ENCODE measurements at regions not wholly inside any gene's neighbourhood (a gene's known extent, or its start where the extent isn't known, plus 50 kb on each side); places are given as distances from the start of the nearest gene placed in this dataset.

- Histone ChIP-seq H3K79me2 (ENCODE audit: low read length) (no peaks in the 10 kb centered on the region), H3K9me3 (ENCODE audit: insufficient read depth, low read length) (no peaks in the 10 kb centered on the region), H3K9ac (ENCODE audit: low read length) (no peak overlapping the region), H3K4me3 (ENCODE audit: low read length) (no peak overlapping the region), H4K20me1 (ENCODE audit: insufficient read depth, low read length) (no peaks in the 10 kb centered on the region), H3K27ac (ENCODE audit: low read length) (no peak overlapping the region), H3K27me3 (ENCODE audit: low read depth, low read length) (no peaks in the 10 kb centered on the region), H3K36me3 (replicated peaks; ENCODE audit: low read depth, low read length) (no peaks in the 10 kb centered on the region), H3K4me1 (ENCODE audit: low read length) (no peaks in the 10 kb centered on the region), H2AFZ (ENCODE audit: low read depth, low read length) (no peak overlapping the region), H3K4me2 (ENCODE audit: low read length) (no peak overlapping the region)
- no peak for TF ChIP-seq EZH2phosphoT487 (IDR thresholded peaks at IDR 0.05; ENCODE audit: low read depth)
- TF ChIP-seq, protein P1, sequence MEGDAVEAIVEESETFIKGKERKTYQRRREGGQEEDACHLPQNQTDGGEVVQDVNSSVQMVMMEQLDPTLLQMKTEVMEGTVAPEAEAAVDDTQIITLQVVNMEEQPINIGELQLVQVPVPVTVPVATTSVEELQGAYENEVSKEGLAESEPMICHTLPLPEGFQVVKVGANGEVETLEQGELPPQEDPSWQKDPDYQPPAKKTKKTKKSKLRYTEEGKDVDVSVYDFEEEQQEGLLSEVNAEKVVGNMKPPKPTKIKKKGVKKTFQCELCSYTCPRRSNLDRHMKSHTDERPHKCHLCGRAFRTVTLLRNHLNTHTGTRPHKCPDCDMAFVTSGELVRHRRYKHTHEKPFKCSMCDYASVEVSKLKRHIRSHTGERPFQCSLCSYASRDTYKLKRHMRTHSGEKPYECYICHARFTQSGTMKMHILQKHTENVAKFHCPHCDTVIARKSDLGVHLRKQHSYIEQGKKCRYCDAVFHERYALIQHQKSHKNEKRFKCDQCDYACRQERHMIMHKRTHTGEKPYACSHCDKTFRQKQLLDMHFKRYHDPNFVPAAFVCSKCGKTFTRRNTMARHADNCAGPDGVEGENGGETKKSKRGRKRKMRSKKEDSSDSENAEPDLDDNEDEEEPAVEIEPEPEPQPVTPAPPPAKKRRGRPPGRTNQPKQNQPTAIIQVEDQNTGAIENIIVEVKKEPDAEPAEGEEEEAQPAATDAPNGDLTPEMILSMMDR (IDR thresholded peaks at IDR 0.05; ENCODE audit: low read depth, low read length), result no peak
These were observed 152.4 kb downstream of the SEC23A start for GRCh38 chr14:38950676-38951075.

DNA sequence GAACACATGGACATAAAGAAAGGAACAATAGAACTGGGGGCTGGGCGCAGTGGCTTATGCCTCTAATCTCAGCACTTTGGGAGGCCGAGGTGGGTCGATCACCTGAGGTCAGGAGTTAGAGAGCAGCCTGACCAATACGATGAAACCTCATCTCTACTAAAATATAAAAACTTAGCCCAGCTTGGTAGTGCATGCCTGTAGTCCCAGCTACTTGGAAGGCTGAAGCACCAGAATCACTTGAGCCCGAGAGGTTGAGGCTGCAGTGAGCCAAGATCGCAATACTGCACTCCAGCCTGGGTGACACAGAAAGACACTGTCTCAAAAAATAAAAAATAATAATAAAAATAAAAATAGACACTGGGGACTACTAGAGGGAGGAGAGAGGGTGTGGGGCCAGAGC lies 154.5 kb downstream of the SEC23A start:
- H3K9me3 ChIP-seq (ENCODE audit: insufficient read depth, low read length), result no peaks in the 10 kb centered on the region
- H3K4me1 ChIP-seq (ENCODE audit: low read length), result no peaks in the 10 kb centered on the region
- H3K27me3 ChIP-seq (ENCODE audit: low read depth, low read length), result no peaks in the 10 kb centered on the region
- no peak overlapping the region for H3K9ac ChIP-seq (ENCODE audit: low read length)
- no peaks in the 10 kb centered on the region for H4K20me1 ChIP-seq (ENCODE audit: insufficient read depth, low read length)
- TF ChIP-seq, protein P1 (IDR thresholded peaks at IDR 0.05; ENCODE audit: low read depth, low read length), result no peak
- no peak for TF ChIP-seq EZH2phosphoT487 (IDR thresholded peaks at IDR 0.05; ENCODE audit: low read depth)
- H3K27ac ChIP-seq (ENCODE audit: low read length), result no peak overlapping the region
- no peak overlapping the region for H3K4me3 ChIP-seq (ENCODE audit: low read length)
- H3K36me3 ChIP-seq (replicated peaks; ENCODE audit: low read depth, low read length), result no peaks in the 10 kb centered on the region
- H3K4me2 ChIP-seq (ENCODE audit: low read length), result no peak overlapping the region
- H3K79me2 ChIP-seq (ENCODE audit: low read length), result no peaks in the 10 kb centered on the region
- H2AFZ ChIP-seq (ENCODE audit: low read depth, low read length), result no peak overlapping the region

GRCh38 chr14:38948171-38948570 lies 154.9 kb downstream of the SEC23A start:
- Histone ChIP-seq H3K4me2 (ENCODE audit: low read length) (no peak overlapping the region), H3K27ac (ENCODE audit: low read length) (no peak overlapping the region), H3K9ac (ENCODE audit: low read length) (no peak overlapping the region), H3K4me3 (ENCODE audit: low read length) (no peak overlapping the region), H3K4me1 (ENCODE audit: low read length) (no peaks in the 10 kb centered on the region), H4K20me1 (ENCODE audit: insufficient read depth, low read length) (no peaks in the 10 kb centered on the region), H2AFZ (ENCODE audit: low read depth, low read length) (no peak overlapping the region), H3K27me3 (ENCODE audit: low read depth, low read length) (no peaks in the 10 kb centered on the region), H3K79me2 (ENCODE audit: low read length) (no peaks in the 10 kb centered on the region), H3K36me3 (replicated peaks; ENCODE audit: low read depth, low read length) (no peaks in the 10 kb centered on the region), H3K9me3 (ENCODE audit: insufficient read depth, low read length) (no peaks in the 10 kb centered on the region)
- TF ChIP-seq, protein P1 (IDR thresholded peaks at IDR 0.05; ENCODE audit: low read depth, low read length), result no peak
- TF ChIP-seq EZH2phosphoT487 (IDR thresholded peaks at IDR 0.05; ENCODE audit: low read depth), result no peak

DNA sequence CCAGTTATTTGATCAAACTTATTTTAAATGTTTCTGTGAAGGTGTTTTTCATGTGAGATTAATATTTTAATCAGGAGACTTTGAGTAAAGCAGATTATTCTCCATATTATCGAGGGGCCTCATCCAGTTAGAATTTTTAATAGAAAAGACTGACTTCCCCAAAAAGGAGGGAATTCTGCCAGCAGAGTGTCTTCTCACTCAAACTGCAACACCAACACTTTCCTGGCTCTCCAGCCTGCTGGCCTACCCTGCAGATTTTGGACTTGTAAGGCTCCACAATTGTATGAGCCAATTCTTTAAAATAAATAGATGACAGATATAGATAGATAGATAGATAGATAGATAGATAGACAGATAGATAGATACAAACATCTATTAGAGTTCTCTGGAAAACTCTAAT lies 155.7 kb downstream of the SEC23A start:
- H3K4me1 ChIP-seq (ENCODE audit: low read length), result no peaks in the 10 kb centered on the region
- no peak overlapping the region for H2AFZ ChIP-seq (ENCODE audit: low read depth, low read length)
- H3K9me3 ChIP-seq (ENCODE audit: insufficient read depth, low read length), result no peaks in the 10 kb centered on the region
- no peak overlapping the region for H3K9ac ChIP-seq (ENCODE audit: low read length)
- H3K4me3 ChIP-seq (ENCODE audit: low read length), result no peak overlapping the region
- no peaks in the 10 kb centered on the region for H3K27me3 ChIP-seq (ENCODE audit: low read depth, low read length)
- no peak for TF ChIP-seq EZH2phosphoT487 (IDR thresholded peaks at IDR 0.05; ENCODE audit: low read depth)
- H3K27ac ChIP-seq (ENCODE audit: low read length), result no peak overlapping the region
- no peaks in the 10 kb centered on the region for H3K79me2 ChIP-seq (ENCODE audit: low read length)
- H3K36me3 ChIP-seq (replicated peaks; ENCODE audit: low read depth, low read length), result no peaks in the 10 kb centered on the region
- no peaks in the 10 kb centered on the region for H4K20me1 ChIP-seq (ENCODE audit: insufficient read depth, low read length)
- H3K4me2 ChIP-seq (ENCODE audit: low read length), result no peak overlapping the region

DNA sequence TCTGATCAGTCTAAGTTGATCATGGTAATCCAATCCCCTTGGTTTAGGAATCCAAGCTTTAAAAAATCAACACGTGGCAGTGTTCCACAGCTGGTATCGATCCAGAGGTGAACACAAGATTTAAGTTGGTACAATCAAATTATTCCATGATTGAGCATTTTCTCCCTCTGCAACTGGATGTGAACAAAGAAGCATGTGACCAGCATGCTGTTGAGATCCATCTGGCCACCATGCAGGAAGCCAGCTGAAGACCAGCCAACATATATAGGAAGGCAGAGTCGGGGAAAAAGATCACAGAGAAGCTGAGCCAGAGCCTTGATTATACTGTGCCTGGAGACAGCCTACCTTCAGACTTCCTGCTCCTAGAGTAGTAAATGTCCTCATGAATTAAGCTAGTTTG lies 158.3 kb downstream of the SEC23A start:
- Histone ChIP-seq H3K36me3 (replicated peaks; ENCODE audit: low read depth, low read length) (no peaks in the 10 kb centered on the region), H3K4me1 (ENCODE audit: low read length) (no peaks in the 10 kb centered on the region), H3K4me2 (ENCODE audit: low read length) (no peak overlapping the region), H4K20me1 (ENCODE audit: insufficient read depth, low read length) (no peaks in the 10 kb centered on the region), H3K4me3 (ENCODE audit: low read length) (no peak overlapping the region), H3K27ac (ENCODE audit: low read length) (no peak overlapping the region), H3K9ac (ENCODE audit: low read length) (no peak overlapping the region), H3K79me2 (ENCODE audit: low read length) (no peaks in the 10 kb centered on the region), H3K27me3 (ENCODE audit: low read depth, low read length) (no peaks in the 10 kb centered on the region), H3K9me3 (ENCODE audit: insufficient read depth, low read length) (no peaks in the 10 kb centered on the region), H2AFZ (ENCODE audit: low read depth, low read length) (no peak overlapping the region)
- no peak for TF ChIP-seq EZH2phosphoT487 (IDR thresholded peaks at IDR 0.05; ENCODE audit: low read depth)
- TF ChIP-seq, protein P1 (IDR thresholded peaks at IDR 0.05; ENCODE audit: low read depth, low read length), result no peak

Data from OCI-LY3 (cell line).